Heart left ventricle (tissue), 13 donors: ENCODE measurements at regions not wholly inside any gene's neighbourhood (a gene's known extent, or its start where the extent isn't known, plus 50 kb on each side); places are given as distances from the start of the nearest gene placed in this dataset.

Source experiments
- CTCF ChIP-seq, 12 donors: fragments of 200-600 bp; sonication (generic) in 4 of 12; IDR thresholded peaks; one replicate each; pipeline versions ENCODE4 v1.5.0 to v1.8.0; 2018 to 2022; ENCODE audit warnings: antibody characterized with exemption in 12 of 12, mild to moderate bottlenecking in 5 of 12
- POLR2A ChIP-seq, 2 donors: fragments of 450-650 bp; IDR thresholded peaks; one replicate each; pipeline ENCODE4 v1.6.1; 2017; ENCODE audit warnings: antibody characterized with exemption in 2 of 2, mild to moderate bottlenecking in 2 of 2, moderate library complexity in 2 of 2
- donor health status: ischemic (EF 13 %, LVEDD 7.1; RV severe dilation, severe dysfunction).
- donor health status: DM: no; HTN: yes; CAD: no.
- donor health status: DM: no; HTN: no; CAD: no.
- donor health status: ischemic (EF 25% LVEDD 6.9; RV normal size, moderate dysfunction).
- donor health status: ischemic (EF 25% LVEDD 5.7; RV mildly dilated, moderate dysfunction).
- donor health status: ischemic (EF 35%, LVEDD 5.7; RV mildly dilated, moderate dysfunction).
- donor health status: nonischemic (EF 11% LVEDD 7.7; RV severe dilation, severe dysfunction).
- donor health status: DM: yes; HTN: yes; CAD: no.
- donor health status: PGD.
- donor health status: ischemic (EF 29% LVEDD 5.4; RV normal size, mild dysfunction).
- donor health status: nonischemic (EF 23%, LVEDD 6.1; RV moderate dilation, normal function).

GRCh38 chr16:61366006-61366405 is 670.2 kb downstream of the CDH8 start:
- no peak for TF ChIP-seq CTCF (IDR thresholded peaks at IDR 0.05)
- no peak for TF ChIP-seq POLR2A (IDR thresholded peaks at IDR 0.05)
